SKM-1 (cell line): ENCODE measurements at regions not wholly inside any gene's neighbourhood (a gene's known extent, or its start where the extent isn't known, plus 50 kb on each side); places are given as distances from the start of the nearest gene placed in this dataset.
"Not testable (repeated sequence)": the region's sequence is repeated elsewhere in the genome, so short reads cannot be mapped to it uniquely, and the experiment has no call there.

Source experiments
- DNase-seq: peaks from one replicate; lab custom pipeline; 2025; ENCODE audit not compliant: unreplicated experiment; lab: John Stamatoyannopoulos, UW

DNA sequence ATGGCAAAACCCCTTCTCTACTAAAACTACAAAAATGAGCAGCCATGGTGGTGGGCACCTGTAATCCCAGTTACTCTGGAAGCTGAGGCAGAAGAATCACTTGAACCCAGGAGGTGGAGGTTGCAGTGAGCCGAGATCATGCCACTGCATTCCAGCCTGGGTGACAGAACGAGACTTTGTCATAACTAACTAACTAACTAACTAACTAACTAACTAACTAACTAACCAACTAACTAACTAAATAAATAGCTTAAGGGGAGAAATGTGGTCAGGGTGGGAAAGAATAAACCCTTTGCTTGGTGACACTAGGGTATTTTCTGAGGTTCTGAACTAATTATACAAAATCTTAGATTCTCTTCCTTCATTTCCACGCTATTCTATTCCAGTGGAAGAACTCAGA lies 184.4 kb upstream of the MEF2C start:
- no peak for DNase-seq

DNA sequence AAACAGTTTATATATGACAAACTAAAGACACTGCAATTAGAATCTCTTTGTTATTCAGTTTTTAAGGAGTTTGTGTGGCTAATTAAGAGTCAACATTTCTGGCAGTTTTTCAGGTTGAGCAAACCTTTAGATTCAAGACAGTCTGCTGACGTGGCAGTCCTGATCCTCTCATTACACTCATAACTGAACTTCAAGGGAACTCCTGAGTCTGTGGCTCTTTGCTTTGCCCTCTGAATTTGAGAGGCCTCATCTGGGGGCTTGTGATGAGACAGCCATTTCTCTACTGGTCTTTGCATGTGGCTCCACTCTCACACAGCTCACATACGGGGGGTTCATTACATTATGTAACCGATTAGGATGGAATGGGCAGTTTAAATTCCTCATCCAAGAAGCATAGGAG lies 182.9 kb upstream of the MEF2C start:
- DNase-seq = no peak

DNA sequence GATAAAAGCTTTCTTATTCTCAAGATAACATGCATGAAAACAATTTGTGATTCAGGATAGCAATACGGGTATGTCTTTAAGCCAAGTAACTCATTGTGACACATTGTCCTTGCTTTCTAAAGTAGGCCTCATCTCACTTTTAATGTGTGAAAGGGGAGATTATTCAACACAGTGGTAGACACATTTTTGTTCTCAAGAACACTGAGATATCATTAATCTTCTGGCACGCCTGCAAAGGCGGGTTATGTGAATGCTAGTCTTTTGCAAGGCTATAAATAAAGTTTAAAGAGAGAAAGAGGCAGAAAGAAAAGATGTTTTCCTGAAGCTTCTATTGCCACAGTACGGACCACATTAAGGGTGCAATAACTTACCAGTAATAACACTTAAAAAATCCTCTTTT lies 181.8 kb upstream of the MEF2C start:
- no peak for DNase-seq

DNA sequence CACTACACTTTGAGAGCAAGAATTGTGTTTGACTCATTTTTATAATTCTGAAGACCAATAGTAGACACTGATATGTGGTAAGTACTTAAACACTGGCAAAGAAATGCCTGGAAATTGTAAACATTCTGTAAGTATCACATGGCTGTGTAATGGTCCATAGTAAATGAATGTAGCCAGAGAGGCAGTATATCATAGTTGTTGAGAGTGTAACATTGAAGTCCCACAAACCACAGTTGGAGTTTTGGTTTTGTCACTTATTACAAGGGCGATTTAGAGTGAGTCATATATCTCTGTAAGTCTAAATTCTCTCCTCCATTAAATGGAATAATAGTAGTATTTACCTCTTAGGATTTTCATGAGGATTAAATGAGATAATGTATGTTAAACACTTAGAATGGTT lies 181.1 kb upstream of the MEF2C start:
- no peak for DNase-seq

DNA sequence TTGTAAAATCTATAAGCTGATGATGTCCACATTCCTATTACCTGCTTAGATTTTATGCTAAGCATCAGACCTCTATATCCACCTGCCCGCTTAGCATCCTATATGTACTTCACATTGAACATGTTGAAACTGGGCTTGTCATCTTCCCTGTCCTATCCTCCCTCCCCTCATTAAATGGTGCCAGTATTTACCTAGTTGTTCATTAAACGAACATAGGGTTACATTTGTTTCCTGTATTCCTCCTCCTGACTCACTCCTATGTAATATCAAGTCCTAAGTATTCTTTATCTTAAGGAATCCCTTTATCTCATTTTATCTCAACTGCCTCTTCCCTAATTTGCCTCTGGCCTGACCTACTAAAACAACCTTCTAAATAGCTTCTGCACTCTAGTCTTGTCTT lies 177.8 kb upstream of the MEF2C start:
- no peak for DNase-seq

DNA sequence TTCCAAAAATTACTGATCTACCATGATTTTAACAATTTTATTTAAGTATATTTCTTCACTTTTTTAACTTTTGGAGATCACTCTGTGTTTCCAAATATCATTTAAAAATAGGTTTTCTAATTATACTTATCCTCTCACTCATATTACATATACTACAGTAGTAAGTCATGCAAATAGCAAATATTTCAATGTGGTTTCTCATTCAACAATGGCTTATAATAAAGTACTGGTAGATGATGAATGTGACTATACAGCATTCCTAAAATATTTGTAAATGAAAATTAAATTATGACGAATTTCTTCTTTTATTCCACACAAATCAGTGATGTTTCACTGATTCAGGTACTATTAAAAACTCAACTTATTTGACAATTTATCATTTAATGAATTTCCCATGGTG lies 176.3 kb upstream of the MEF2C start:
- DNase-seq = no peak

DNA sequence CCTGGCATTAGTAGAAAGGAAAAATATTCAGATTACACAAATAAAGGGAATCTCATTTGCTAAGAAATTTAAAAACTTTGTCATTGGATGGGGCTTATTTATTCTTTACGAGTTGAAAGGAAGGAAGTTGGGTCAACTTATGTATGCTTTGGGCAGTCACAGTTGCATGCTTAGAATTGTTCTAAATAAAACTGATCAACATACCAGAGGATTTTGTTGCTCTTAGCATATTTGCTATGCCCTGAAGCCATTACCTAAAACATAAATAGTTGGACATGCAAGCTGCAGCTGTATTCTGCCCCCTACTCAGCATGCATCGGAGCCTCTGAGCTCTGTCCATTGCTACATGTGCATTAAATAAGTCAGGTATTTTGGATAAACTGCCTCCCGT lies 172.7 kb upstream of the MEF2C start:
- DNase-seq = no peak

DNA sequence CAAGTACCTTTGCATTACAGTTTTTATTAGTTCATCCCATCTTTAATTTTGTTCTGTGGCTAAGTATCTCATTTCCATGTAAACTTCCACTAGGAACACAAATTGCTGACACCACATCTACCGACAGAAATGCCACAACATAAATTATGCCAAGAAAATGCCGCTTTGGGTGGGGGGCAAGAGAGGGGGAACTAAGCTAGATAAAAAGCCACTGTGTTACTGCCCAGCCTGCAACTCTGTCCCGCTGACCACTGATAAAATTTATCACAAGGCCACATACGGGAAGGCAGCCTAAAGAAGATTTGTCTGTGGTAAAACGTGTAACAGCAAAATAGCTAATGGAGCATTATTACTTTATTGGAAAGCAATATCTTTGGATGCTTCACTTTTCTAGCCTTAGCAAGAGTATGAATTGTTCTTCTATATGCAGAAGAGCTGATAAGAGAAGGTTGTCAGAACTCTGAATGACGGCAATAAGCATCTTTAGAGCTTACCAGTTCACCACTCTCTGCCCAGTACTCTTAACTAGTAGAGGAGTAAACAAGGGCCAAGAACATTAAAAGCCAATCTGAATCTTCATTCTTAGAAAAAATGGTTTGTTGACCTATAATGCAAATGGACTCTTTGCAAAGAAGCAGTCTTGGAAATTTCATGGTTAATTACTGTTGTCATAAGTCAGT lies 172.2 kb upstream of the MEF2C start:
- no peak for DNase-seq

DNA sequence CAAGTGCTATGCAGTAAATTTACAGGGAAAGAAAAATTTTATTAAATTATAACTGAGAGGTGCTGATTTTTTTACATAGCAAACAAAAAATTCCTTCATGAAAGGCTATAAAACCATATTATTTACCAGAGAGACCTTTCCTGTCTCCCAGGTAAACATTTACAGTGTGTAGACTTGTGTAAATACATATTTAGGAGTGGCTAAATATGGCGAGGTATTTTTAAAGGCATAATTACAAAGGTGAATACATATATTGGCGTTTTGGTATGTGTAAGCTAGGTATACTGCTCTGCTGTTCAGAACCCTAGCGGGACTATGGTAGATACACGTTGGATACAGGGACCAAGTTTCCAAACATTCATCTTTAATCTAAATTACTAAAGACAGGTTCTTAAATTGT lies 170.6 kb upstream of the MEF2C start:
- no peak for DNase-seq

DNA sequence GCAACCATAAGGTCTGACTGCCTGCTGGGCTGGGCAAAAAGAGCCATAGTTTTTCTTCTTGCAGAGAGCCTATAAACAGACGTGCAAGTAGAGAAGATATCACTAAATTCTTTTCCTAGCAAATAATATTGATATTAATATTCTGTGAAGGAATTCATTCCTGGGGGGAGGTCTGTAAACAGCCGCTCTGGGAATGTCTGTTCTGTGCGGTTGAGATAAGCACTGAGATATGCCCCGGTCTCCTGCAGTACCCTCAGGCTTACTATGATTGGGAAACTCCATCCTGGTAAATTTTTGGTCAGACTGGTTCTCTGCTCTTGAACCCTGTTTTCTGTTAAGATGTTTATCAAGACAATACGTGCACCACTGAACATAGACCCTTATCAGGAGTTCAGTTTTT lies 167.1 kb upstream of the MEF2C start:
- DNase-seq = not testable (repeated sequence)

DNA sequence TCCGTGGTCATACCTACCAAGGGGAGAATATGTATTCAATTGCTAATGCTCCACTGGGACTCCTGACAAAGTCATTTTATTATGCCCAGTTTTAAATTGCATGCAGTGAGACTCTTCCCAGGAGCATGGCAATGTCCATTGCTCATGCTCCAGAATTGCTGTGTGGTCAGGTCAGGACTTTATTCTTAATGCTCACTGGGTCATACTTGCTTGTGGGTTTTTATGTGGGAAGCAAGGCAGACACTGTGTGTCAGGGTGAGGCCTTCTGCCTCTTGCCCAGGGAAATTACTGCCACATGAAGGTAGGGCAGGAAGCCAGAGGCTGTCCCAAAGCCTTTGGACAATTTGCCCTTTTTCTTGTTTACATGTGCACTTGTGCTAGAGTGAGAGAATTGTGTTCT lies 164.6 kb upstream of the MEF2C start:
- DNase-seq = no peak

DNA sequence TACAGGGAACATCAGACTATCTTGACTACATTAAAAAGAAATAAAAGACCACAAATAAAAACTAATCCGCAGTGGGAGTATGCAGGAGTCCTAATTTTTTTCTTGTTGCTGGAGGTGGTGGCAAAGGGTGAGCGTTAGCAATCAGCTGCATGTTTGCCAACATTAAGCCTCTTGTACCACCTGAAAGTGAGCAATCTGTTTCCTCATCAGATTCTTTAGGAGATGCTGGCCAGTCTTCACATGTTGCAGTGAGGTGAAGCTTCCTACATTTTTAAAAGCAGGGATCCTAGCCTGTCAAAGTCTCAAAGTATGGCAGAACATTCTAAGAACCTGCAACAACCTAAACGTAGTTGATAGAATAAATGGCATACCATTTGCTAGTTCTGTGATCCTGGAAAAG lies 162.2 kb upstream of the MEF2C start:
- DNase-seq = no peak

DNA sequence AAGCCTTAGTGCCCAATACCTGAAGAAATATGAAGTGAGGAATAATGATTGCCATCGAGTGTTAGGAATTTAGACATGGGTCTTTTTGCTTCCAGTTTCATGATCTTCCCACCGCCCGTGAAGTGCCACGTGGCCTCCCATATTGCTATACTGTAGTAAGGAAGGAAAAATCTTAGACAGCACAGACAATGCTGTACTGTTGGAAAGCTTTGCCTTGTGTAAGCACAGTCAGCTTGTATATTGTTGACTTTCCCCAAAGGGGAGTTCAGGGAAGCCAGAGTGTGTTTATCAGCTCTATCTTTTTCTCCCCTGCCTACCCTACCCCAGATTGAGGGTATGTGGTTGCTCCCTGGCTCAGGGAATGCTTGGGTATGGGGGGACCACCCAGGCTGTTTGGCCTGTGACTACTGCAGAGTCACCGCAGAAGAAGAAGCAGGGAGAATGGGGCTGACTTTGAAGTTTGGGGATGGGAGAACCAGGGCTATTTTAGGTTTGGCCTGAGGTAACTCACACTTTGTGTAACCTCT lies 161.8 kb upstream of the MEF2C start:
- DNase-seq = no peak

DNA sequence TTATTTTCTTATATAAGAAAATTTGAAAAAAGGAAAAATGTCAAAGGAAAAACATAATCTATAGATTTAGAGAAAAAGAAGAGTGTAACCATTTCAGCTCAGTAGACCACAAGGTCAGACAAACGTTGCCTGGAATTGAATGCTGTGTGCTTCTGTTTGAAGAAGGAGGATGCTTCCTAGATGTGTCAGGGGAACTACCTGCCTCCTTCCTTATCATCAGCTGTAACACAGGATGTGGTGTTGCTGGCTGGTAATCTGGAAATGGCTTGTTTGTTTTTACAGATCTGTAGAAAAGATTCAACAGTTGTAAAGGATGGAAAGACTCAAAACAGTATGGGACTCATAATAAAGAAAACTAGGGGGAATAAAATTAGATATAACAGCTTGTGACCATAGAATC lies 160.7 kb upstream of the MEF2C start:
- DNase-seq = no peak

DNA sequence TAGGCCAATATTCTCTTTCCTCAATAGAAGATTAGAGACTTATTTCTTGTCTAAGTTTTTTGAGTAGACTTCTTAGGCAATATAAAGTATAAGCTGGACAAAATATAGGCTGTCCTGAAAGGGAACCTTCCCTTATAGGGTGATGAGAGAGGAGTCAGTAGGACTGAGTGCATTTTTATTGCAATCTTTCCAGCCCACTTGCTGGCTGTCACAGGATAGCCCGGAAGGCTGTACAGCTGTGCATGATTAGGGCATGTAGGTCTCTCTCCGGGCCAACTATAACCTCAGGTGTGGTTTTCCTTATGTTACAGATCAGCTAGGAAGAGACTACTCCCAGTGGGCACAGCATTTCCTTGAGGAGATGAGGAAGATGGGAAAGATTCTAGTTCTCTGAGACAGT lies 159.8 kb upstream of the MEF2C start:
- DNase-seq = no peak

DNA sequence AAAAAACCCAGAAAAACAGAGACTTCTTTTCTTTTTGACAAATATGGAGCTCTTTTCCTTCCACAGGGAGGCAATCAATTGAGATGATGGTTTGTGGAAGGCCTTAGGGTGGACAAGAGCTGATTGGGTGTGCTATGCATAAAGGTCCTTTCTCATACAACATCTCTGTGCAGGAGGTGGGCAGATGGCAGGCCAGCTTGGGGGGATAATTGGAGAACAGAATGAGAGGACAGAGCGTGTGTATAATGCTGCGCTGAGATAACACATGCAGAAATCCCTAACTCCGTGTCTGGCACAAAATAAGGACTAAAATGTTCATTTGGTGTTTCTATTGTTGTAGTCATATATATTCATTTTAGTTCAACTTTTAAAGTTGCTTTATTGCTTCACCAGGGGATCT lies 159.0 kb upstream of the MEF2C start:
- DNase-seq = no peak

DNA sequence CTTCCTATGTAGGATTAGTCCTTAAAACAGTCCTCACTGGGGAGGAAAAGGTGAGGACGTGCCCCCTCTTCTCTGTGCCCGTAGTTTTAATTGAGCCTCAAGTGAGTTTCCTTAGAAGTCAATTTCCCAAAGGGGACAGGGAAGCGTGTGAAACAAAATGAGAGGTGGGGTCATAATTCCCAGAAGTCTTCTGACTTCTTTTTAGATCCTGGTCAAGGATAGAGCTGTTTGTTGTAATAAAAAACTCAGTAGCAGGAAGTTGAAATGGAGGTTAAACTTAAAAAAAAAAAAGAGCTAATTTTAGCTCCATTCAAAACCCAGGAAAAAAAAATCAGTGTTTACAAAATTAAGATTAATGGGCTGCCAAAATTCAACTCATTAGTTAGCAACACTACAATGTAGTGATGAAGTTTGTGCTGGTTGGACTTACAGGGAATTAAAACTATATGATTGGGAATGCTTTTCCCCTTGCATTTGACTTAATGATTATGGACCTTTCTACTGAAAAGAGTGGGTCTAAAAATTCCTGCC lies 158.3 kb upstream of the MEF2C start:
- no peak for DNase-seq

DNA sequence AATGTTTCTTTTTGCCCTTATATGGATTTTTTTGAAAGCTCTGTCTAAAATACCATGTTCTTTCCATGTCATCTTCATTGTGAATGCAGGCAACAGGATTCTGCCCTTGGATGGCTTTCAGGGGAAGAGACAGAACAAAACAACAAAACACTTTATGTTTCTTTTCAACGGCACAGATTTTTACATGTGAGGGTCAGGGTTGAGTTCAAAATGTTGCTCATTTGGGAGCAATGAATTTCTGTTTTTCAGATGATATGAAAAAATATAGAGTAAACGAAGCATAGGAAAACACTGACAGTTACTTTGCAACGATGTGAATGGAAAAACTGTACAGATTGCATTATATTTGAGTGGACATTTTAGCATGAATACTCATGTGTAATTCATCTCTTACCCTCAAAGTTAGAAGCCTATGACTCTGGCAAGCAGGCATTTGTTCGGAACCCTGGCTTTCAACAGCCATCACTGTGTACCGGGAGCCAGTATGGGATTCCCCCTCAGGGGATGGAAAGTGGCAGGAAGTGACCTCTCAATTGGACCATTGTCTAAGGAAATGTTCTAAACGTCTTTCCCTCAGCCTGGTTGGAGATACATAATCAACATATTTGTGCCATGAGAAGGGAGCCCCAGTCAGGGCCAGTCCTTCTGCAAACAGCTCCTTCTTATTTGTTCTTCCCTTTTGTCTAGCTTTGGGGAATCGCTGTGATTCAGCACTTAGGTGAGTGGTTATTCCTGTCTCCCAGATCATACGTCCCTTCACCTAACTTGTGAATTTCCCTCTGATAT lies 153.9 kb upstream of the MEF2C start:
- no peak for DNase-seq

DNA sequence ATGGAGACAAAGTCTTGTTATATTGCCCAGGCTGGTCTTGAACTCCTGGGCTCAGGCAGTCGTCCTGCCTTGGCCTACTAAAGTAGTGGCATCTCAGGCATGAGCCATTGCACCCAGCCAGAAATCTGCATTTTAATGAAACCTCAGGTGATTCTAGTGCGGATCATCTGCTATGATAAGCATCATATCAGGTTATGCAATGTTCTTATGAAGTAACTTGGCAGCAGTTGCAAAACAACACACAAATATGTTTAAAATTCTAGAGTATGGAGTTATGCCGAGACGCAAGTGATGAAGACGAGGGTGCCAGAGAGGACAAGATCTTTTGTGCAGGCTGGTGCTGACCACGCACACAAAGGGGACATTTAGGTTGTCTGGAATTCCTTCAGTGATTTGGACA lies 153.2 kb upstream of the MEF2C start:
- no peak for DNase-seq

DNA sequence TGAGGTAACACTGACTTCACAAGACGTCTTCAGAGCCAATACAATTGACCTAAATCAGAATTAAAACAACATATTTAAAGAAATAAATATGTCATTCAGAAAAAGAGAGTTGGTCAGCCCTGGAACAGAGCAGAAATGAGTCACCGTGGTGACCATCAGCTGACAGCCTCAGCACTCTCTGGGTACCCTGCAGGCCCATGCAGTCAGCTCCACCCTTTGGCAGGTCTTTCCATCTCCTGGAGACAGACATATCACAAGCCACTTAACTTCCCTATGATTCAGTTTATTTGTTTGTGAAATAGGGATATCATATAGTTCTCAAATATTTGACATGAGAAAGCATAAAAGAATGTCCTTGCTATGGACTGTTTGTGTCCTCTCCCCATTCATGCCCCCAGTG lies 151.6 kb upstream of the MEF2C start:
- DNase-seq = no peak

DNA sequence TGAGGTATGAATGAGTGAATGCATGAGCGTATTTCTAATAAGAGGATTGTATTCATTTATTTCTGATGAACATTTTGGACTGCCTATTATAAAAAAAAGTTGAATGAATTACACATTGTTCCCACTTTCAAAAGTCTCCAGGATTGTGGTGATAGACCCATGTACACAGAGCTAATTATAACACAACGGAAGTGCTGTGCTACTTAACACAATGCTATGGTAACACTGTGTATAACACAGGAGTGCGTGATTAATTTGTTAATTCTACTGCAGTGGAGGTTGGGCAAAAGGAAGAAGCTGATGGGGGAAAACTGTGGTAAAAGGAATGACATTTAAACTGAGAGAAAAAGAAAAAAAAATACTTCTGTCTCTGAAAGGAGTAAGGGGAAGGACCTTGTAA lies 147.8 kb upstream of the MEF2C start:
- DNase-seq = no peak

DNA sequence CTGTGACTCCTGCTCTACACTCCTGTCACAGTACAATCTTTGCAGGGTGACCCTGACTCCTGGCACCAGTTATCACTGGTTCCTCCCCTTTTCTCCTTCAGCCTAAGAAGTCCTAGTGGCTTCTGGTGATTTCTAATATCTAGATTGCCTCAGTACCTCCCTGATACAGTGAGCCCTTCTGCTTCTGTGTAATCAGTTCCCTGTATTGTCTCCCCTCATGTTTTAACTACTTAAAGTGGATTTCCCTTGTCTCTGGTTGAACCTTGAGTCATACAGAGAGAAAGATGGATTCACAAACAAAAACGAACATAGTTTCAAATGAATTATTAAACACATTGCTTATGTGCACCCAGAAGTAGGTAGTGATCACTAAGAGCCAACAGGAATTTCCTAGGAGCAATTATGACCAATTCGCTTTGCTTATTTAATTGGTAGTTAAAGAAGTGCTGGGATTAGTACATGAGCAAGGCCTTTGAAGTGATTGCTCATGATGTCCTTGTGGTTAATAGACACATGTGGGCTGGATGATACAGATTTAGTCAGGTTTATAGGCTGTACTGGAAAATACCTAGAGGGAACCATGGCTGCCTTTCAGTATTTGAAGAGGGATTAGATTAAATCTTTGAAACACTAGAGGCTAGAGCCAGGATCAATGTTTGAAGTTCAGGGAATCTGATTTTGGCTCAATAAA lies 145.8 kb upstream of the MEF2C start:
- no peak for DNase-seq
